ENCODE measurements at regions not wholly inside any gene's neighbourhood (a gene's known extent, or its start where the extent isn't known, plus 50 kb on each side); places are given as distances from the start of the nearest gene placed in this dataset.

GRCh38 chrX:75596178-75596577, 73.3 kb upstream of the ZDHHC15 start:
- TF ChIP-seq CTCF (IDR thresholded peaks at IDR 0.05 in 4 of 5, conservative IDR thresholded peaks at IDR 0.05 in 1 of 5) (no peak), POLR2A (IDR thresholded peaks at IDR 0.05) (no peak)

All from gastrocnemius medialis (tissue), 4 donors.